ENCODE measurements at regions not wholly inside any gene's neighbourhood (a gene's known extent, or its start where the extent isn't known, plus 50 kb on each side); places are given as distances from the start of the nearest gene placed in this dataset.

- TF ChIP-seq ZNF317 (CRISPR knock-in tag; IDR thresholded peaks at IDR 0.05; ENCODE audit: borderline replicate concordance, low read depth) (no peak), CTCF (IDR thresholded peaks at IDR 0.05) (no peak), SMAD4 (CRISPR knock-in tag; IDR thresholded peaks at IDR 0.05) (no peak)
These were observed 256.4 kb downstream of the TLE3 start for GRCh38 chr15:69841113-69841828.

Data from WTC11 (cell line).